HCT116 (cell line): ENCODE measurements at regions not wholly inside any gene's neighbourhood (a gene's known extent, or its start where the extent isn't known, plus 50 kb on each side); places are given as distances from the start of the nearest gene placed in this dataset.

Experiments used
- ATAC-seq: fragments of 200-7000 bp; cut with Tn5 transposase; 2 replicates; pipeline ENCODE4 v1.9.1; 2020; ENCODE audit warnings: mild to moderate bottlenecking, moderate library complexity
- BruUV-seq: library from RNA; stranded (reverse); fragments of 400-500 nt; replicated peaks from 2 replicates; lab custom pipeline; 2021; lab: Mats Ljungman, UMichigan
- CTCF ChIA-PET: fragments of 300-600 bp; sonication (Branson Sonifier 250); formaldehyde crosslinking; loops from one replicate; lab custom pipeline; 2021; ENCODE audit warnings: antibody characterized with exemption; lab: Charles Lee
- POLR2A ChIA-PET: fragments of 300-600, 350-600 bp; sonication (Branson Sonifier 250); formaldehyde crosslinking; loops from one replicate; lab custom pipeline; 2021; ENCODE audit warnings: antibody characterized with exemption; lab: Charles Lee
- RAD21 ChIA-PET, 2 experiments: fragments of 300-600 bp; sonication (Branson Sonifier 250); formaldehyde crosslinking; loops; one replicate each; lab custom pipeline; 2023; ENCODE audit warnings: low total read pairs in 2 of 2; ENCODE audit not compliant: uncharacterized antibody in 2 of 2, unreplicated experiment in 2 of 2, low non-redundant PET in 1 of 2; lab: Charles Lee
- DNase-seq: peaks from one replicate; pipeline ENCODE4 v3.0.0-alpha.2; 2010; ENCODE audit warnings: low read depth, low spot score
- H2AFZ ChIP-seq: fragments of 200-600 bp; shearing (Covaris generic), sonication (generic); 2 replicates; pipeline ENCODE4 v1.6.1; 2017; ENCODE audit warnings: low read depth, mixed run types, mixed read lengths, antibody characterized with exemption, low read length; ENCODE audit not compliant: poor library complexity, severe bottlenecking
- H3K27ac ChIP-seq: 2 replicates; pipeline ENCODE4 v1.5.1; 2012; ENCODE audit warnings: low read depth, low read length
- H3K27me3 ChIP-seq: fragments of 200-600 bp; sonication (generic); 2 replicates; pipeline ENCODE4 v1.6.1; 2016; ENCODE audit warnings: mixed run types, low read length, mixed read lengths; ENCODE audit not compliant: insufficient read depth
- H3K36me3 ChIP-seq, 2 experiments: fragments of 200-500 bp in 1 of 2; fragments of 200-600 bp in 1 of 2; sonication (Bioruptor generic) in 1 of 2; sonication (generic) in 1 of 2; 2 replicates each; pipeline versions ENCODE4 v1.5.1 to v1.6.1; 2014 to 2016; ENCODE audit warnings: low read length in 2 of 2, inconsistent platforms in 1 of 2, mixed read lengths in 1 of 2, mixed run types in 1 of 2; ENCODE audit not compliant: insufficient read depth in 2 of 2, control insufficient read depth in 1 of 2
- H3K4me1 ChIP-seq, 2 experiments: fragments of 200-600 bp in 1 of 2; sonication (generic) in 1 of 2; 2 replicates each; pipeline versions ENCODE4 v1.5.1 to v1.6.1; 2012 to 2017; ENCODE audit warnings: low read length in 2 of 2, inconsistent platforms in 1 of 2, mild to moderate bottlenecking in 1 of 2, mixed read lengths in 1 of 2, mixed run types in 1 of 2, moderate library complexity in 1 of 2; ENCODE audit not compliant: insufficient read depth in 2 of 2, control insufficient read depth in 1 of 2
- H3K4me2 ChIP-seq: fragments of 200-600 bp; sonication (generic); 2 replicates; pipeline ENCODE4 v1.6.1; 2017; ENCODE audit warnings: mixed run types, low read length, mixed read lengths
- H3K4me3 ChIP-seq, 2 experiments: fragments of 200-600 bp in 1 of 2; sonication (generic) in 1 of 2; replicated peaks in 1 of 2; 2 replicates each; pipeline ENCODE4 v1.5.1; 2011 to 2016; ENCODE audit warnings: low read length in 2 of 2, control low read depth in 1 of 2, low read depth in 1 of 2, mild to moderate bottlenecking in 1 of 2, mixed read lengths in 1 of 2, mixed run types in 1 of 2
- H3K79me2 ChIP-seq: fragments of 200-600 bp; sonication (generic); 2 replicates; pipeline ENCODE4 v1.6.1; 2017; ENCODE audit warnings: mild to moderate bottlenecking, mixed run types, low read length, moderate library complexity, mixed read lengths; ENCODE audit not compliant: insufficient read depth
- H3K9ac ChIP-seq: fragments of 200-600 bp; sonication (generic); 2 replicates; pipeline ENCODE4 v1.6.1; 2016; ENCODE audit warnings: low read length, mixed read lengths
- H3K9me2 ChIP-seq: fragments of 200-600 bp; sonication (generic), shearing (Covaris generic); 2 replicates; pipeline ENCODE4 v1.6.1; 2017; ENCODE audit warnings: mixed run types, mild to moderate bottlenecking, moderate library complexity; ENCODE audit not compliant: insufficient read depth
- H3K9me3 ChIP-seq, 2 experiments: fragments of 200-500 bp in 1 of 2; fragments of 200-600 bp in 1 of 2; sonication (Bioruptor generic) in 1 of 2; sonication (generic) in 1 of 2; 2 replicates each; pipeline ENCODE4 v1.6.1; 2014 to 2017; ENCODE audit warnings: low read length in 2 of 2, mixed read lengths in 2 of 2, inconsistent platforms in 1 of 2, low read depth in 1 of 2, mild to moderate bottlenecking in 1 of 2, mixed run types in 1 of 2, moderate library complexity in 1 of 2; ENCODE audit not compliant: control insufficient read depth in 1 of 2, insufficient read depth in 1 of 2
- H4K20me1 ChIP-seq: fragments of 200-600 bp; sonication (generic), shearing (Covaris generic); 2 replicates; pipeline ENCODE4 v1.6.1; 2017; ENCODE audit warnings: mixed run types, mild to moderate bottlenecking, moderate library complexity; ENCODE audit not compliant: insufficient read depth
- CBX3 ChIP-seq: IDR thresholded peaks from 2 replicates; pipeline ENCODE4 v1.6.1; 2012; ENCODE audit warnings: low read depth
- EZH2 ChIP-seq: fragments of 200-600 bp; sonication (generic); IDR thresholded peaks from 2 replicates; pipeline ENCODE4 v1.6.1; 2017; ENCODE audit warnings: antibody characterized with exemption, mixed run types
- EZH2phosphoT487 ChIP-seq: fragments of 200-600 bp; IDR thresholded peaks from 2 replicates; pipeline ENCODE4 v1.6.1; 2018; ENCODE audit warnings: antibody characterized with exemption, borderline replicate concordance
- POLR2A ChIP-seq: IDR thresholded peaks from 2 replicates; pipeline ENCODE4 v1.7.0; 2011; ENCODE audit warnings: borderline replicate concordance; ENCODE audit not compliant: insufficient read depth, insufficient read length; ENCODE audit errors: extremely low read depth
- SP1 ChIP-seq: IDR thresholded peaks from 2 replicates; pipeline ENCODE4 v1.6.1; 2012; ENCODE audit warnings: low read depth
- YY1 ChIP-seq: IDR thresholded peaks from 2 replicates; pipeline ENCODE4 v1.6.1; 2011; ENCODE audit warnings: low read length, low read depth, moderate library complexity, mild to moderate bottlenecking; ENCODE audit not compliant: insufficient replicate concordance; ENCODE audit errors: extremely low read depth
- ZNF274 ChIP-seq: fragments of 200-500 bp; sonication (Bioruptor generic); IDR thresholded peaks from 2 replicates; pipeline ENCODE4 v1.6.1; 2014; ENCODE audit warnings: mild to moderate bottlenecking, low read depth, low read length, inconsistent platforms
- intact Hi-C: fragments of 100-400 bp; cut with micrococcal nuclease; formaldehyde crosslinking; loops from 2 replicates; pipeline ENCODE4 v1.10.0; 2022
- TF ChIP-seq, protein P1 (sequence below): IDR thresholded peaks from 2 replicates; pipeline ENCODE4 v1.6.1; 2012
- TF ChIP-seq, protein P2 (sequence below): IDR thresholded peaks from 2 replicates; pipeline ENCODE4 v1.6.1; 2012
- TF ChIP-seq, protein P3 (sequence below): IDR thresholded peaks from 2 replicates; pipeline ENCODE4 v1.6.1; 2012; ENCODE audit warnings: low read depth

DNA sequence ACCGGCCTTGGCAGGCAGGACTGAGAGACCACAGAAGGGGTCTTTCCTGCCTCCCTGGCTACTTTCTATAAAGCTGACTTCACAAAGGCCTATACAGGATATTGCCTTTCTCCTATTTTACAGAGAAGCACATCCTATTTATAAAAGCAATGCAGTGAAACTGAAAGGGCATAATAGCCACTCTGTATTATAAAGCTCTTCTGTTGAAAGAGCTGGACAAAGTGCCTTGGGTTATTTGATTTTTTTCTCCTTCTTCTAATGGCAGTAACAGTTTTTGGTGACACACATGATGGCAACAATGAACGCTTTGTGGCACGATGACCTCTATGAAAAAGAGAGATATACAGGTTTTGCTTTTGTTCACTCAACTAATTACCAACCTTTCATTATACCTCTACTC, 281.1 kb downstream of the ZNF516 start:
- Histone ChIP-seq H3K36me3 (no peaks in the 10 kb centered on the region), H3K4me2 (no peak overlapping the region), H3K79me2 (no peaks in the 10 kb centered on the region), H3K4me3 (no peak overlapping the region), H3K9me3 (no peaks in the 10 kb centered on the region), H3K27ac (no peak overlapping the region), H3K9me2 (no peaks in the 10 kb centered on the region), H3K27me3 (peaks cover 17% of the 10 kb centered on the region), H3K4me1 (peaks cover 0 to 3% of the 10 kb centered on the region in 2 experiments; a peak in 1 of 4 replicates), H4K20me1 (no peaks in the 10 kb centered on the region), H2AFZ (no peak overlapping the region), H3K9ac (no peak overlapping the region)
- TF ChIP-seq, protein P1, sequence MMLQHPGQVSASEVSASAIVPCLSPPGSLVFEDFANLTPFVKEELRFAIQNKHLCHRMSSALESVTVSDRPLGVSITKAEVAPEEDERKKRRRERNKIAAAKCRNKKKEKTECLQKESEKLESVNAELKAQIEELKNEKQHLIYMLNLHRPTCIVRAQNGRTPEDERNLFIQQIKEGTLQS, result no peak
- TF ChIP-seq CBX3, result no peak
- TF ChIP-seq, protein P2, sequence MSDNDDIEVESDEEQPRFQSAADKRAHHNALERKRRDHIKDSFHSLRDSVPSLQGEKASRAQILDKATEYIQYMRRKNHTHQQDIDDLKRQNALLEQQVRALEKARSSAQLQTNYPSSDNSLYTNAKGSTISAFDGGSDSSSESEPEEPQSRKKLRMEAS, result no peak
- no peak for TF ChIP-seq ZNF274
- TF ChIP-seq EZH2phosphoT487, result no peak
- TF ChIP-seq YY1, result no peak
- no peak for TF ChIP-seq POLR2A
- no peak for TF ChIP-seq SP1
- TF ChIP-seq EZH2, result no peak
- TF ChIP-seq, protein P3, sequence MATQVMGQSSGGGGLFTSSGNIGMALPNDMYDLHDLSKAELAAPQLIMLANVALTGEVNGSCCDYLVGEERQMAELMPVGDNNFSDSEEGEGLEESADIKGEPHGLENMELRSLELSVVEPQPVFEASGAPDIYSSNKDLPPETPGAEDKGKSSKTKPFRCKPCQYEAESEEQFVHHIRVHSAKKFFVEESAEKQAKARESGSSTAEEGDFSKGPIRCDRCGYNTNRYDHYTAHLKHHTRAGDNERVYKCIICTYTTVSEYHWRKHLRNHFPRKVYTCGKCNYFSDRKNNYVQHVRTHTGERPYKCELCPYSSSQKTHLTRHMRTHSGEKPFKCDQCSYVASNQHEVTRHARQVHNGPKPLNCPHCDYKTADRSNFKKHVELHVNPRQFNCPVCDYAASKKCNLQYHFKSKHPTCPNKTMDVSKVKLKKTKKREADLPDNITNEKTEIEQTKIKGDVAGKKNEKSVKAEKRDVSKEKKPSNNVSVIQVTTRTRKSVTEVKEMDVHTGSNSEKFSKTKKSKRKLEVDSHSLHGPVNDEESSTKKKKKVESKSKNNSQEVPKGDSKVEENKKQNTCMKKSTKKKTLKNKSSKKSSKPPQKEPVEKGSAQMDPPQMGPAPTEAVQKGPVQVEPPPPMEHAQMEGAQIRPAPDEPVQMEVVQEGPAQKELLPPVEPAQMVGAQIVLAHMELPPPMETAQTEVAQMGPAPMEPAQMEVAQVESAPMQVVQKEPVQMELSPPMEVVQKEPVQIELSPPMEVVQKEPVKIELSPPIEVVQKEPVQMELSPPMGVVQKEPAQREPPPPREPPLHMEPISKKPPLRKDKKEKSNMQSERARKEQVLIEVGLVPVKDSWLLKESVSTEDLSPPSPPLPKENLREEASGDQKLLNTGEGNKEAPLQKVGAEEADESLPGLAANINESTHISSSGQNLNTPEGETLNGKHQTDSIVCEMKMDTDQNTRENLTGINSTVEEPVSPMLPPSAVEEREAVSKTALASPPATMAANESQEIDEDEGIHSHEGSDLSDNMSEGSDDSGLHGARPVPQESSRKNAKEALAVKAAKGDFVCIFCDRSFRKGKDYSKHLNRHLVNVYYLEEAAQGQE, result no peak
- ChIA-PET POLR2A (no interaction called here), RAD21 (no interaction called here), CTCF (no interaction called here)
- intact Hi-C loops, result no loop called here
- ATAC-seq (no peak), DNase-seq (no peak)
- no TSS peak for BruUV-seq
